ENCODE measurements at regions not wholly inside any gene's neighbourhood (a gene's known extent, or its start where the extent isn't known, plus 50 kb on each side); places are given as distances from the start of the nearest gene placed in this dataset.

- 0% methylated on average over 2 of the region's 2 CpGs for WGBS (ENCODE audit: low lambda C conversion rate)
- CTCF ChIA-PET (ENCODE audit: low intra/inter-chr PET ratio, low total read pairs): no interaction called here
- no peak for FAIRE-seq
Observed at GRCh38 chr3:101938262-101938847, 89.0 kb downstream of the NFKBIZ start.

GRCh38 chr3:101939361-101940049 lies 90.2 kb downstream of the NFKBIZ start:
- H3K27me3 ChIP-seq (ENCODE audit: control insufficient read depth in 1 of 2, insufficient read depth in 2 of 2, low read length in 2 of 2): peaks cover 0 to 5% of the 10 kb centered on the region in 2 experiments; a peak in 1 of 5 replicates
- no peak for FAIRE-seq
- no peaks in the 10 kb centered on the region for H3K79me2 ChIP-seq (ENCODE audit: insufficient read depth, low read length)
- H3K36me3 ChIP-seq (replicated peaks in 1 of 2; ENCODE audit: control insufficient read depth in 1 of 2, insufficient read depth in 2 of 2, low read length in 2 of 2): no peaks in the 10 kb centered on the region
- H3K4me1 ChIP-seq (ENCODE audit: insufficient read depth, low read length): no peaks in the 10 kb centered on the region
- in situ Hi-C loops (cut with HindIII; ENCODE audit: extremely low pct_ligation_motif_present, low pct_unique_long_range_greater_than_20kb): no loop called here
- ChIA-PET POLR2A (no interaction called here), CTCF (ENCODE audit: low intra/inter-chr PET ratio, low total read pairs) (no interaction called here)
- H4K20me1 ChIP-seq (ENCODE audit: insufficient read depth, low read length): no peaks in the 10 kb centered on the region
- no peak overlapping the region for H3K27ac ChIP-seq (ENCODE audit: extremely low read length, insufficient read depth, low read length)
- no peak for DNase-seq (ENCODE audit: low spot score)
- intact Hi-C loops (cut with micrococcal nuclease; ENCODE audit: unreplicated experiment): no loop called here
- BruUV-seq (replicated peaks): no TSS peak
- no peak overlapping the region for H3K4me2 ChIP-seq (ENCODE audit: low read depth, low read length)
- H3K4me3 ChIP-seq (replicated peaks in 1 of 3; ENCODE audit: insufficient read depth in 1 of 3, low read depth in 2 of 3, low read length in 3 of 3): no peak overlapping the region
- no peak overlapping the region for H3K9ac ChIP-seq (ENCODE audit: insufficient read depth, low read depth, low read length)
- no peak for ATAC-seq
- H3K9me3 ChIP-seq (ENCODE audit: low read length): no peaks in the 10 kb centered on the region
- WGBS (ENCODE audit: low lambda C conversion rate): 49% methylated on average over 6 of the region's 6 CpGs
- no peak overlapping the region for H2AFZ ChIP-seq (ENCODE audit: low read length)
- TF ChIP-seq GPBP1L1 (CRISPR knock-in tag; IDR thresholded peaks at IDR 0.05): no peak
- TF ChIP-seq FOXJ3 (CRISPR knock-in tag; IDR thresholded peaks at IDR 0.05; ENCODE audit: borderline replicate concordance): no peak
- TF ChIP-seq ZNF329 (CRISPR knock-in tag; IDR thresholded peaks at IDR 0.05; ENCODE audit: low read depth): no peak
- TF ChIP-seq KLF9 (CRISPR knock-in tag; IDR thresholded peaks at IDR 0.05; ENCODE audit: low read depth): no peak
- no peak for TF ChIP-seq HNRNPLL (IDR thresholded peaks at IDR 0.05; ENCODE audit: low read depth, low read length, poor library complexity, severe bottlenecking)
- TF ChIP-seq ZNF687 (CRISPR knock-in tag; IDR thresholded peaks at IDR 0.05): no peak
- TF ChIP-seq ATF4 (CRISPR knock-in tag; IDR thresholded peaks at IDR 0.05): no peak
- TF ChIP-seq NCOR1 (IDR thresholded peaks at IDR 0.05; ENCODE audit: borderline replicate concordance, low read length): no peak

More at GRCh38 chr3:101938262-101938847, 89.0 kb downstream of the NFKBIZ start:
- no peak overlapping the region for H3K4me3 ChIP-seq (replicated peaks in 1 of 3; ENCODE audit: insufficient read depth in 1 of 3, low read depth in 2 of 3, low read length in 3 of 3)
- H4K20me1 ChIP-seq (ENCODE audit: insufficient read depth, low read length): no peaks in the 10 kb centered on the region
- POLR2A ChIA-PET: no interaction called here
- no peak for ATAC-seq
- DNase-seq (ENCODE audit: low spot score): no peak
- no peak overlapping the region for H3K4me2 ChIP-seq (ENCODE audit: low read depth, low read length)
- no peaks in the 10 kb centered on the region for H3K9me3 ChIP-seq (ENCODE audit: low read length)
- no peaks in the 10 kb centered on the region for H3K79me2 ChIP-seq (ENCODE audit: insufficient read depth, low read length)
- intact Hi-C loops (cut with micrococcal nuclease; ENCODE audit: unreplicated experiment): no loop called here
- peaks cover 0 to 5% of the 10 kb centered on the region in 2 experiments; a peak in 1 of 5 replicates for H3K27me3 ChIP-seq (ENCODE audit: control insufficient read depth in 1 of 2, insufficient read depth in 2 of 2, low read length in 2 of 2)
- H3K9ac ChIP-seq (ENCODE audit: insufficient read depth, low read depth, low read length): no peak overlapping the region
- in situ Hi-C loops (cut with HindIII; ENCODE audit: extremely low pct_ligation_motif_present, low pct_unique_long_range_greater_than_20kb): no loop called here
- no peak overlapping the region for H3K27ac ChIP-seq (ENCODE audit: extremely low read length, insufficient read depth, low read length)
- no peak overlapping the region for H2AFZ ChIP-seq (ENCODE audit: low read length)
- H3K36me3 ChIP-seq (replicated peaks in 1 of 2; ENCODE audit: control insufficient read depth in 1 of 2, insufficient read depth in 2 of 2, low read length in 2 of 2): no peaks in the 10 kb centered on the region
- TF ChIP-seq ZC3H4 (CRISPR knock-in tag; IDR thresholded peaks at IDR 0.05; ENCODE audit: borderline replicate concordance) (no peak), NFKBIZ (CRISPR knock-in tag; IDR thresholded peaks at IDR 0.05) (no peak), DDIT3 (CRISPR knock-in tag; IDR thresholded peaks at IDR 0.05) (no peak)
- no TSS peak for BruUV-seq (replicated peaks)
- no peaks in the 10 kb centered on the region for H3K4me1 ChIP-seq (ENCODE audit: insufficient read depth, low read length)
